OCI-LY1 (cell line): ENCODE measurements at regions not wholly inside any gene's neighbourhood (a gene's known extent, or its start where the extent isn't known, plus 50 kb on each side); places are given as distances from the start of the nearest gene placed in this dataset.

Experiments
- H2AFZ ChIP-seq: fragments of 200-600 bp; sonication (generic), shearing (Covaris generic); 2 replicates; pipeline ENCODE4 v1.6.0; 2014; ENCODE audit warnings: antibody characterized with exemption, mild to moderate bottlenecking, low read length
- H3F3A ChIP-seq: fragments of 200-600 bp; sonication (generic), shearing (Covaris generic); 2 replicates; pipeline ENCODE4 v1.6.0; 2014; ENCODE audit warnings: mild to moderate bottlenecking, antibody characterized with exemption, low read length, moderate library complexity; ENCODE audit not compliant: insufficient read depth
- H3K27ac ChIP-seq: fragments of 200-600 bp; sonication (generic); 2 replicates; pipeline ENCODE4 v1.5.1; 2014; ENCODE audit warnings: low read length, mixed run types, mild to moderate bottlenecking, low read depth; ENCODE audit not compliant: poor library complexity, severe bottlenecking
- H3K27me3 ChIP-seq: fragments of 200-600 bp; sonication (generic); 2 replicates; pipeline ENCODE4 v1.6.0; 2014; ENCODE audit warnings: antibody characterized with exemption, mild to moderate bottlenecking, low read length, moderate library complexity; ENCODE audit not compliant: insufficient read depth
- H3K36me3 ChIP-seq: fragments of 200-600 bp; sonication (generic); 2 replicates; pipeline ENCODE4 v1.6.1; 2014; ENCODE audit warnings: mild to moderate bottlenecking, antibody characterized with exemption, low read length, moderate library complexity, mixed read lengths; ENCODE audit not compliant: insufficient read depth
- H3K4me1 ChIP-seq: fragments of 200-600 bp; sonication (generic); 2 replicates; pipeline ENCODE4 v1.5.1; 2014; ENCODE audit warnings: mild to moderate bottlenecking, low read length, moderate library complexity; ENCODE audit not compliant: insufficient read depth, severe bottlenecking
- H3K4me2 ChIP-seq: fragments of 200-600 bp; sonication (generic), shearing (Covaris generic); 2 replicates; pipeline ENCODE4 v1.6.1; 2014; ENCODE audit warnings: low read length
- H3K4me3 ChIP-seq: fragments of 200-600 bp; sonication (generic); 2 replicates; pipeline ENCODE4 v1.5.1; 2014; ENCODE audit warnings: low read length, low read depth, mild to moderate bottlenecking, mixed read lengths; ENCODE audit not compliant: poor library complexity, severe bottlenecking
- H3K79me2 ChIP-seq: fragments of 200-600 bp; shearing (Covaris generic); 2 replicates; pipeline ENCODE4 v1.6.1; 2016; ENCODE audit warnings: mixed run types, low read length, mixed read lengths; ENCODE audit not compliant: insufficient read depth
- H3K9ac ChIP-seq: fragments of 200-600 bp; sonication (generic), shearing (Covaris generic); 2 replicates; pipeline ENCODE4 v1.6.1; 2014; ENCODE audit warnings: mild to moderate bottlenecking, low read length, mixed read lengths
- H3K9me2 ChIP-seq: fragments of 200-600 bp; sonication (generic), shearing (Covaris generic); 2 replicates; pipeline ENCODE4 v1.6.1; 2014; ENCODE audit warnings: low read depth, mild to moderate bottlenecking, low read length, mixed read lengths
- H3K9me3 ChIP-seq: fragments of 200-600 bp; shearing (Covaris generic); 2 replicates; pipeline ENCODE4 v1.6.1; 2014; ENCODE audit warnings: low read length, mixed read lengths
- H4K20me1 ChIP-seq: fragments of 200-600 bp; sonication (generic), shearing (Covaris generic); 2 replicates; pipeline ENCODE4 v1.6.0; 2016; ENCODE audit warnings: mild to moderate bottlenecking, low read length; ENCODE audit not compliant: insufficient read depth
- CTCF ChIP-seq: fragments of 200-600 bp; sonication (generic), shearing (Covaris generic); IDR thresholded peaks from 2 replicates; pipeline ENCODE4 v1.5.1; 2017; ENCODE audit warnings: mild to moderate bottlenecking, antibody characterized with exemption, low read length, moderate library complexity, mixed read lengths
- EZH2 ChIP-seq: fragments of 200-600 bp; sonication (generic), shearing (Covaris generic); IDR thresholded peaks from 2 replicates; pipeline ENCODE4 v1.8.0; 2017; ENCODE audit warnings: borderline replicate concordance, mixed run types, mild to moderate bottlenecking, antibody characterized with exemption, low read length, moderate library complexity, mixed read lengths

DNA sequence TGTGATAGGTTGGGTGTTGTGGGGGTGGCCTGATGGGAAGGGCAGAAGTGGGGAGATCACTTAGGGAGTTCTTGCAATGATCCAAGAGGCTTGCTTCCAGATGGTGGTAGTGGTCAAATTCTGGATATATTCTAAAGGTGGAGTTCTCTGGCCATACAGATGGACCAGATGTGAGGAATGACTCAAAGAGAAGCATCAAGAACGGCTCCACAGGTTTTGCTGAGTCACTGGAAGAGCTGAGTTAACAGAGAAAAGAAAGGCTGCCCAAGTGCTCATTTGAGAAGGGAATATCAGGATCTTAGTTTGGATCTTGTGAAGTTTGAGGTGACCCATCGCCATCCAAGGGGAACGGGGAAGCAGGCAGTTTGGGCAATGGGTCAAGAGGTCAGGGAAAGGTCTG, 192.9 kb upstream of the GALNT2 start:
- H3K27ac ChIP-seq = no peak overlapping the region
- no peak overlapping the region for H3K9ac ChIP-seq
- no peaks in the 10 kb centered on the region for H3K36me3 ChIP-seq
- no peaks in the 10 kb centered on the region for H3K4me1 ChIP-seq
- no peak overlapping the region for H2AFZ ChIP-seq
- H4K20me1 ChIP-seq = no peaks in the 10 kb centered on the region
- no peaks in the 10 kb centered on the region for H3F3A ChIP-seq
- no peak overlapping the region for H3K4me3 ChIP-seq
- no peaks in the 10 kb centered on the region for H3K9me3 ChIP-seq
- H3K9me2 ChIP-seq = no peaks in the 10 kb centered on the region
- H3K79me2 ChIP-seq = no peaks in the 10 kb centered on the region
- H3K4me2 ChIP-seq = no peak overlapping the region
- no peaks in the 10 kb centered on the region for H3K27me3 ChIP-seq
- no peak for TF ChIP-seq CTCF
- TF ChIP-seq EZH2 = no peak

GRCh38 chr1:229874609-229875008, 192.4 kb upstream of the GALNT2 start:
- no peak overlapping the region for H3K27ac ChIP-seq
- H3K4me2 ChIP-seq = no peak overlapping the region
- no peak overlapping the region for H3K4me3 ChIP-seq
- H3K27me3 ChIP-seq = no peaks in the 10 kb centered on the region
- TF ChIP-seq EZH2 = no peak
- TF ChIP-seq CTCF = no peak
- H3K36me3 ChIP-seq = no peaks in the 10 kb centered on the region
- no peaks in the 10 kb centered on the region for H4K20me1 ChIP-seq
- no peak overlapping the region for H3K9ac ChIP-seq
- no peaks in the 10 kb centered on the region for H3K9me3 ChIP-seq
- H3K4me1 ChIP-seq = no peaks in the 10 kb centered on the region
- no peak overlapping the region for H2AFZ ChIP-seq
- H3K9me2 ChIP-seq = no peaks in the 10 kb centered on the region
- H3F3A ChIP-seq = no peaks in the 10 kb centered on the region
- no peaks in the 10 kb centered on the region for H3K79me2 ChIP-seq

DNA sequence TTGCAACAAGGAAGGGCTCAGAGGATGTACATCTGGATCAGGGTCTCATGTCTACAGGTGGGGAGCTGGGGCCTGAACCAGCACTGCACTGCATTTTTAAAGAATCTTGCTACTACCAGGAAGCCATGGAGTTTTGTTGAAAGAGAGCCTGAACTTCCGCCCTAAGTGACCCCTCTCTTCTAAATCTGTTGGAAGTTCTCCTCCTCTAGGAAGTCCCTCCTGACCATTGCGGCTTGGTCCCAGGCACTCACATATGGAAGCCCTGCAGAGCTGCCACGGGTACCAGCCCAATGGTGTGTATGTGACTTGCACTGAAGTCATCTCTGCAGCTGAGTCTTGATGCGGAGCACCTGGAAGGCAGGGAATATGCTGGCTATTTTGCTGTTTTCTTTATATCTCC, 192.0 kb upstream of the GALNT2 start:
- H3K27me3 ChIP-seq = no peaks in the 10 kb centered on the region
- no peaks in the 10 kb centered on the region for H3K9me2 ChIP-seq
- no peak overlapping the region for H3K27ac ChIP-seq
- H3K4me1 ChIP-seq = no peaks in the 10 kb centered on the region
- no peak overlapping the region for H3K4me2 ChIP-seq
- H3K4me3 ChIP-seq = no peak overlapping the region
- TF ChIP-seq EZH2 = no peak
- TF ChIP-seq CTCF = no peak
- no peaks in the 10 kb centered on the region for H3K36me3 ChIP-seq
- H3K79me2 ChIP-seq = no peaks in the 10 kb centered on the region
- H3K9ac ChIP-seq = no peak overlapping the region
- no peaks in the 10 kb centered on the region for H3F3A ChIP-seq
- no peaks in the 10 kb centered on the region for H3K9me3 ChIP-seq
- no peak overlapping the region for H2AFZ ChIP-seq
- no peaks in the 10 kb centered on the region for H4K20me1 ChIP-seq
